ENCODE measurements at regions not wholly inside any gene's neighbourhood (a gene's known extent, or its start where the extent isn't known, plus 50 kb on each side); places are given as distances from the start of the nearest gene placed in this dataset.

- Mint-ChIP-seq H3K4me3 (no peak overlapping the region), H3K9me3 (no peaks in the 10 kb centered on the region), H3K36me3 (ENCODE audit: low read depth) (no peaks in the 10 kb centered on the region), H3K4me1 (ENCODE audit: low read depth) (no peaks in the 10 kb centered on the region), H3K27me3 (ENCODE audit: low read depth) (peaks cover 13% of the 10 kb centered on the region), H3K27ac (no peak overlapping the region)
- no peak for DNase-seq (ENCODE audit: low spot score)
Observed at GRCh38 chr2:47226923-47227220, 50.6 kb upstream of the CALM2 start.

GRCh38 chr2:47226132-47226922 is 50.0 kb upstream of the CALM2 start:
- no peak overlapping the region for H3K27ac Mint-ChIP-seq
- H3K4me3 Mint-ChIP-seq: no peak overlapping the region
- H3K4me1 Mint-ChIP-seq (ENCODE audit: low read depth): no peaks in the 10 kb centered on the region
- H3K9me3 Mint-ChIP-seq: no peaks in the 10 kb centered on the region
- no peak for DNase-seq (ENCODE audit: low spot score)
- H3K27me3 Mint-ChIP-seq (ENCODE audit: low read depth): peaks cover 15% of the 10 kb centered on the region
- no peaks in the 10 kb centered on the region for H3K36me3 Mint-ChIP-seq (ENCODE audit: low read depth)

Measured in T-helper 2 cell treated with Interferon-gamma antibody and Interleukin-4, amounts not matched to agents 5 μg/mL and 100 μg/mL, for 36 hours (primary cell).